BLaER1 treated with 17β-estradiol and CSF1 and Interleukin-3, amounts not matched to agents 10 nM and 100 nM (cell line): ENCODE measurements at regions not wholly inside any gene's neighbourhood (a gene's known extent, or its start where the extent isn't known, plus 50 kb on each side); places are given as distances from the start of the nearest gene placed in this dataset.

Experiments used
- H3K27ac ChIP-seq, 11 experiments: shearing (Covaris generic); formaldehyde crosslinking; 2 replicates each; pipeline ENCODE4 v1.8.1; 2022
- H3K27me3 ChIP-seq, 11 experiments: shearing (Covaris generic); formaldehyde crosslinking; 2 replicates each; pipeline ENCODE4 v1.8.1; 2022
- H3K36me3 ChIP-seq, 11 experiments: shearing (Covaris generic); formaldehyde crosslinking; 2 replicates each; pipeline ENCODE4 v1.8.1; 2022
- H3K4me1 ChIP-seq, 10 experiments: shearing (Covaris generic); formaldehyde crosslinking; 2 replicates each; pipeline ENCODE4 v1.8.1; 2022
- H3K4me2 ChIP-seq, 11 experiments: shearing (Covaris generic); formaldehyde crosslinking; 2 replicates each; pipeline ENCODE4 v1.8.1; 2022
- H3K4me3 ChIP-seq, 10 experiments: shearing (Covaris generic); formaldehyde crosslinking; 2 replicates each; pipeline ENCODE4 v1.8.1; 2022
- H3K9ac ChIP-seq, 11 experiments: shearing (Covaris generic); formaldehyde crosslinking; 2 replicates each; pipeline ENCODE4 v1.8.1; 2022
- H3K9me3 ChIP-seq, 11 experiments: shearing (Covaris generic); formaldehyde crosslinking; replicated peaks in 1 of 11; 2 replicates each; pipeline ENCODE4 v1.8.1; 2022
- H4K20me1 ChIP-seq, 11 experiments: shearing (Covaris generic); formaldehyde crosslinking; 2 replicates each; pipeline ENCODE4 v1.8.1; 2022
- Cebpa-rat ChIP-seq, 11 experiments: shearing (Covaris generic); IDR thresholded peaks; 2 replicates each; pipeline ENCODE4 v1.8.1; 2022

DNA sequence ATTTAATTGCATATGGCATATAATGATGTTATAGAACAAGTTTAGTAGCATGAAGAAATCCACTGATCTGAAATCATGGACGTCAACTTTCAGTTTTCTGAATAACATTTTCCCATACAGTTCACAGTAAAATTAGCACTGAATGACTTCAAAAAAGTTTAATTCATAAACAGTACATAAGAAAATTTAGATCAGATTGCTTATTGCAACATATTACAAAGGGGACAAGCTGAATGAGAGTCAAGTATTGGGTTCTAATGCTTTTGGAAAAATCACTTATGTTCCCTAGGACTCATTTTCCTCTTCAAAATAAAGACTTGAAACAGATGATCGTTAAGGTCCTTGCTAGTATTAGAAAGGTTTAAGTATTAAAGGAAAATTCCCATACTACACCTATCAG lies 898.3 kb upstream of the INTU start:
- Histone ChIP-seq H4K20me1 (no peaks in the 10 kb centered on the region), H3K4me2 (no peak overlapping the region), H3K4me1 (no peaks in the 10 kb centered on the region), H3K27me3 (no peaks in the 10 kb centered on the region), H3K9ac (no peak overlapping the region), H3K9me3 (no peaks in the 10 kb centered on the region), H3K36me3 (no peaks in the 10 kb centered on the region), H3K4me3 (no peak overlapping the region), H3K27ac (no peak overlapping the region)
- no peak for TF ChIP-seq Cebpa-rat (IDR thresholded peaks at IDR 0.05)

DNA sequence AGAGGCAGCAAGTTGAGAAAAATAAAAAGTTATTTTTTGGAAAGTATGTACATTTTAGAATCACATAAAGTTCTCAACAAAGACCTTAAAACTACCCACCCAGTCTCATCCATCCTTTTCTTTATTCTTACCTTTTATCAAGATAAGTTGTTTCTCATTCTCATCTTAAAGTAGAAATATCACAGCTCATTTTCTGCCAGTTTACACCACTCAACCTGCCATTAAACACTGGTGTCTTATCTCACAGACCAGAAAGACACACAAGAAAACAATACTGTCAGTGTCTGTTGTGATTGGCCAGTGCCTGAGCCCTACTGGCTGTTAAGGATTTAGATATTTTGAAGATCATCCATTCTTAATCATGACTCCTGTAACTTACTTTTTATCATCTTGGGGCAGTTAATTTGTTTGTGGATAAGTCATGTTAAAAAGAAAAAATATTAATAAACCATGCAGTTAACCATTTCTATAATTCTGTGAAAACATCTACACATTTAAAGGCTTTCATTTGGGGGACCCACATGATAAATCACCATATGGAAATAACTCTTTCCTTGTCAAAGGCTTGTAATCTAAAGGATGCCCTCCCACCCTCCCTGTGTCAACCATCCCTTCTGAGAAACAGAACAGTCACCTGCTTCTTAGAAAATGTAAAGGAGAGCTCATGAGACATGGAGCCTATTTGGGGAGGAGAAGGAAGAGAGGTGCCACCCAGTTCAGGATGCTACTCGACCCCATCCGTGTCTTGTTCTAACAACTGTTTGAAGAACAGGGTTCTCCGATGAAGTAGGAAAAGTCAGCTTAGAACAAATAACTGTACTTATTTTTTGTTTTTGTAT lies 897.2 kb upstream of the INTU start:
- Histone ChIP-seq H3K27me3 (no peaks in the 10 kb centered on the region), H3K9me3 (no peaks in the 10 kb centered on the region), H3K36me3 (no peaks in the 10 kb centered on the region), H3K4me2 (no peak overlapping the region), H3K4me3 (no peak overlapping the region), H3K4me1 (no peaks in the 10 kb centered on the region), H3K9ac (no peak overlapping the region), H4K20me1 (no peaks in the 10 kb centered on the region), H3K27ac (no peak overlapping the region)
- TF ChIP-seq Cebpa-rat (IDR thresholded peaks at IDR 0.05) = no peak

DNA sequence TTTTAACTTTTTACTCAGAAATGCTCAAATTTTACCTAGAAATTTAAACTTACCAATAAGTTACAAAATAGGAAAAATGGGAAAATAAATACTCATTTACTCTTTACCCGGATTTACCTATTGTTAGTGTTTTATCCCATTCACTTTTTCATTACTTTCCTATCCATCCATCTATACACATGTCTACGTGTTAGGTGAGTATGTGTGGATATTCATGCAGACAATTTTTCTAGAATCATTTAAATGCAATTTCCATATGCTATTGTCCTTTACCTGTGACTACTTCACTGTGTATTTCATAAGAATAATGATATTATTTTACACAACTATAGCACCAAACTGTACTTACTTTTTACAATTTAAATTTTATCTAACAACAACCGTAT lies 896.6 kb upstream of the INTU start:
- Histone ChIP-seq H4K20me1 (no peaks in the 10 kb centered on the region), H3K36me3 (no peaks in the 10 kb centered on the region), H3K27me3 (no peaks in the 10 kb centered on the region), H3K4me1 (no peaks in the 10 kb centered on the region), H3K9ac (no peak overlapping the region), H3K4me2 (no peak overlapping the region), H3K27ac (no peak overlapping the region), H3K9me3 (no peaks in the 10 kb centered on the region), H3K4me3 (no peak overlapping the region)
- TF ChIP-seq Cebpa-rat (IDR thresholded peaks at IDR 0.05) = no peak

DNA sequence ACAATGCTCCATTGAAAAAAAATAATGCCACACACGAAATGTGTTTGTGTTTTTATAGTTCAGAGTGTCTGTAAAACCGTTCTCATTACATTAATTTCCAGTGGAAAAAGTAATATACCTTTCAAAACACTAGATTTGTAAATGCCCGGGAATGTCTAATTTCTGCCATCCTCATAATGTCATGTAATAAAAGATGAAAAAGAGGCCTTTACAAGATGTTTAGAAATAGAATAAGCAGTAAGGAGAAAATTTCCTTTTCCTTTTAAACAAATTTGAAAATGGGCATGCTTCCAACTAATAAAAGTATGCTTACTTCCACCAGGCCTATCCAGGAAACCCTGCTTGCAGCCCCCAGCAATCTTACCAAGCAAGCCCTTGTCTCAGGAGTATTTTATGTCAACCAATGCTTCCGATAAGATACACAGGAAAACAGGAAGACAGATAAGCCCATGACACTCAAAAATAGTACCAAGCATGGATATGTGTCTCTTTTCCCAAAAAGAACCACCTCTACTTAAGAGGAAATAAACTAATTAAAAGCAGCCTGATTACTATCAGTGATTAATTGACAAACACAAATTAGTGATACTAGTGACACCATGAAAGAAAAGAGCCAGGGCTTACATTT lies 894.7 kb upstream of the INTU start:
- Histone ChIP-seq H3K27ac (no peak overlapping the region), H3K4me3 (no peak overlapping the region), H3K27me3 (no peaks in the 10 kb centered on the region), H3K4me2 (no peak overlapping the region), H3K9ac (no peak overlapping the region), H3K36me3 (no peaks in the 10 kb centered on the region), H3K4me1 (no peaks in the 10 kb centered on the region), H3K9me3 (no peaks in the 10 kb centered on the region), H4K20me1 (no peaks in the 10 kb centered on the region)
- TF ChIP-seq Cebpa-rat (IDR thresholded peaks at IDR 0.05) = no peak

DNA sequence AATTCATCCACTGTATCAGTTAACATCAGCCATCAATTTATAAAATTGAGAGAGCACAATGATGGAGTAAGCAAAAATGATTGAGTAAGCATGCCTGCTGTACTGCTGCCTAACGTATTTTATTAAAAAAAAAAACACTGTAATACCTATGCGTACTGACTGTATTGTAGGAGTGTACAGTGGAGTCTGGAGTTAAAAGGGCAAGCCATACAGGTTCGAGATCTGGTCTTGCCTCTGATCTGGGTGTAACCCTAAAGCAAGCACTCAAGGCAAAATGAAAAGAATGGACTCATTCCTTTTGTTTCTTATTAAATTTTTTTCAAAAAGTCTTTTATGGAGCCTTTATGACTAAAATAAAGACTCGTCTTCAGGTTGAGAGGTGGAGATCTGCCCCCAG lies 894.2 kb upstream of the INTU start:
- Histone ChIP-seq H3K4me3 (no peak overlapping the region), H3K36me3 (no peaks in the 10 kb centered on the region), H3K27me3 (no peaks in the 10 kb centered on the region), H3K27ac (no peak overlapping the region), H3K4me2 (no peak overlapping the region), H3K9me3 (no peaks in the 10 kb centered on the region), H3K4me1 (no peaks in the 10 kb centered on the region), H4K20me1 (no peaks in the 10 kb centered on the region), H3K9ac (no peak overlapping the region)
- no peak for TF ChIP-seq Cebpa-rat (IDR thresholded peaks at IDR 0.05)

DNA sequence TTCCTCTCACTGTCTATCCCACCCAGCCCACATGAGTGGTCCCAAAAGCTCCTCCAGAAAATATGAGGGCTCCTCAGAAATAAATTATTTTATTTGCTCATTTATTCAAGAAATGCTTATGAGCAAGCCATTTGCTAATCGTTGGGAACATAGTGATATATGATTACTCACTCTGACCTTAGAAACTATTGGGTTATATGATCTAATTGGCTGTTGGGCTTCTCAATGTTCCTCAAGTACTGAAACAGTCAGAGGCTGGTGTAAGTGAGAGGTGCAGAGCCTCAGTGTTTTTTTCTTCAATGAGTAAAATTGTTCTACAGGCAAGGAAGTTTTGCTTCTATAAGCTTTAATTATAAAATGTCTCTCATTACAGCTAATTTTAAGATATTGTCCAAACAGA lies 893.8 kb upstream of the INTU start:
- no peak overlapping the region for H3K27ac ChIP-seq
- H4K20me1 ChIP-seq = no peaks in the 10 kb centered on the region
- no peaks in the 10 kb centered on the region for H3K27me3 ChIP-seq
- no peaks in the 10 kb centered on the region for H3K9me3 ChIP-seq
- H3K9ac ChIP-seq = no peak overlapping the region
- no peak overlapping the region for H3K4me3 ChIP-seq
- H3K4me1 ChIP-seq = no peaks in the 10 kb centered on the region
- TF ChIP-seq Cebpa-rat (IDR thresholded peaks at IDR 0.05) = no peak
- no peaks in the 10 kb centered on the region for H3K36me3 ChIP-seq
- H3K4me2 ChIP-seq = no peak overlapping the region

DNA sequence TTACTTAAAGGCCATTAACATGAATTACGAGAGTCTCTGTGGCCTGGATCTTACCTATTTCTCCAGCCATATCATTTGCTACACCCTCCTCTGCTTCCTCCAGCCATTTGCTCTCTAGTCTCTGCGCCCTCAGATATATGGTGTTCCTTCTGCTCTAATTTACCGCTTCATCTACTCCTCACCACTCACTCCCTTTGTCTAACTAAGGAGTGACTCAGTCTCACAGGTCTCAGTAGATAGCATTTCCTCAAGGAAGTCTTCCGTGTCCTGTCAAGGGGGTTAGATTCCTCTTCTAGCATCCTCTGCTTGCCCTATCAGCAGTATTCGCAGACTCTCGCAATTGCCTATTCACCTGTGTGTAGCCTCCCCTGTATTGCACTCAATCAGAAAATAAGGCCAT lies 892.1 kb upstream of the INTU start:
- H3K9me3 ChIP-seq = peaks cover 0 to 4% (median 2%) of the 10 kb centered on the region in 11 experiments; a peak in 7 of 22 replicates
- H3K27ac ChIP-seq = no peak overlapping the region
- H3K4me2 ChIP-seq = no peak overlapping the region
- no peak overlapping the region for H3K9ac ChIP-seq
- no peak for TF ChIP-seq Cebpa-rat (IDR thresholded peaks at IDR 0.05)
- H3K4me1 ChIP-seq = no peaks in the 10 kb centered on the region
- no peaks in the 10 kb centered on the region for H4K20me1 ChIP-seq
- no peak overlapping the region for H3K4me3 ChIP-seq
- H3K36me3 ChIP-seq = no peaks in the 10 kb centered on the region
- H3K27me3 ChIP-seq = no peaks in the 10 kb centered on the region

DNA sequence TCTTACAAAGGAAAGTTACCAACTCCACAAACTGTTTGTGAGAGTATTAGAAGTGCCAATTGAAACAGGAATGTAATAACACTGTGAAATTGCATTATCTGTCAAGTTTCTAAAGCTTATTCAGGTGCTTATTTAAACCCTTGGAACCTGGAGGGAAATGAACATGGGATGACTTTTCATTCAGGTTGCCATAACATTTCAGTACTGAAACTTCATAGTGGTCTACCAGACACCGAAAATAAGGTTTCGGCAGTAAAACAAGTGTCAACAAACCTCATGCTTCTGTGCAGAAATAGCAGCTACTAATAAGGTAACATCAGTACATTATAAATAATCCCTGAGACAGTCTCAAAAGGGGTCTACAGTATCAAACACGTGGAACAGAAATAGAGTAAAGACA lies 890.7 kb upstream of the INTU start:
- Histone ChIP-seq H3K27me3 (no peaks in the 10 kb centered on the region), H3K9me3 (peaks cover 0 to 9% (median 4%) of the 10 kb centered on the region in 11 experiments; a peak in 7 of 22 replicates), H3K4me3 (no peak overlapping the region), H3K9ac (no peak overlapping the region), H3K4me2 (no peak overlapping the region), H3K36me3 (no peaks in the 10 kb centered on the region), H4K20me1 (no peaks in the 10 kb centered on the region), H3K27ac (no peak overlapping the region), H3K4me1 (no peaks in the 10 kb centered on the region)
- TF ChIP-seq Cebpa-rat (IDR thresholded peaks at IDR 0.05) = no peak

DNA sequence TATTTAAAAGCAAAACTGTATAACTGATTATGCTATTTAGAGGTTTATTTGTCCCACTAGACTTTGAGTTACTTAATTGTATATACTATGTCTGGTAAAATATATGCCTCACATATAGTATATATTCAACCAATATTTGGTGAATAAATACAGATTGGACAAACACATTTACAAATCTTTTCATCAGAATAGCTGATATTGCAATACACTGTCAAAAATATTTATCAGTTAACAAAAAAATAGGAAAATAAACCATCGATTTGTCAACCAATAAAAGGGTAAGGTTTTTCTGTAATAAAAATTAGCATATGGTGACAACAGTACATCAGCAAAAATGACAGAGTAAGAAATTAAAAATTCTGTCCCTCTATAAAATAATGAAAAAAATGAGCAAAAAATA lies 889.9 kb upstream of the INTU start:
- H3K9ac ChIP-seq = no peak overlapping the region
- peaks cover 0 to 9% (median 4%) of the 10 kb centered on the region in 11 experiments; a peak in 7 of 22 replicates for H3K9me3 ChIP-seq
- TF ChIP-seq Cebpa-rat (IDR thresholded peaks at IDR 0.05) = no peak
- H3K27ac ChIP-seq = no peak overlapping the region
- no peak overlapping the region for H3K4me3 ChIP-seq
- no peaks in the 10 kb centered on the region for H3K4me1 ChIP-seq
- H3K27me3 ChIP-seq = no peaks in the 10 kb centered on the region
- no peak overlapping the region for H3K4me2 ChIP-seq
- H3K36me3 ChIP-seq = no peaks in the 10 kb centered on the region
- no peaks in the 10 kb centered on the region for H4K20me1 ChIP-seq

DNA sequence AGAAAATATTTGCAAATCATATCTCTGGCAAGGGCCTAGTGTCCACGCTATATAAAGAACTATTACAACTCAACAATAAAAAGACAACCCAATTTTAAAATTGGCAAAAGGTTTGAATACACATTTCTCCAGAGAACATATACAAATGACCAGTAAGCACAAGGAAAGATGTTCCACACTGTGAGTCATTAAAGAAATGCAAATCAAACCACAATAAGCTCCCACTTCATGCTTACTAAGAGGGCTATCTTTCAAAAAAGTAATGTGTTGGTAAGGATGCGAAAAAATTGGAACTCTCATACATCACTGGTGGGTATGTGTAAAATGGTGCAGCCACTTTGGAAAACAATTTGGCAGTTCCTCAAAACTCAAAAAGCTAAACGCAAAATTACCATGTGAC lies 884.0 kb upstream of the INTU start:
- no peak overlapping the region for H3K4me3 ChIP-seq
- H3K27me3 ChIP-seq = no peaks in the 10 kb centered on the region
- H3K27ac ChIP-seq = no peak overlapping the region
- no peak overlapping the region for H3K9ac ChIP-seq
- H3K4me1 ChIP-seq = peaks cover 0 to 3% (median 0%) of the 10 kb centered on the region in 10 experiments; a peak in 1 of 20 replicates
- TF ChIP-seq Cebpa-rat (IDR thresholded peaks at IDR 0.05) = no peak
- no peak overlapping the region for H3K4me2 ChIP-seq
- peaks cover 0 to 9% (median 4%) of the 10 kb centered on the region in 11 experiments; a peak in 7 of 22 replicates for H3K9me3 ChIP-seq
- no peaks in the 10 kb centered on the region for H4K20me1 ChIP-seq
- no peaks in the 10 kb centered on the region for H3K36me3 ChIP-seq
